CD14-positive monocyte (primary cell): ENCODE measurements at regions not wholly inside any gene's neighbourhood (a gene's known extent, or its start where the extent isn't known, plus 50 kb on each side); places are given as distances from the start of the nearest gene placed in this dataset.
"Not testable (repeated sequence)": the region's sequence is repeated elsewhere in the genome, so short reads cannot be mapped to it uniquely, and the experiment has no call there.

Experiments used
- DNase-seq, 3 donors: peaks; one replicate each; pipeline ENCODE4 v3.0.0-alpha.2; 2011 to 2022
- H2AFZ ChIP-seq: 2 replicates; pipeline ENCODE4 v1.6.0; 2012; ENCODE audit warnings: mild to moderate bottlenecking, low read depth, low read length, inconsistent platforms; ENCODE audit not compliant: insufficient read depth, poor library complexity, severe bottlenecking
- H3K27ac ChIP-seq, 2 donors: 1 replicate in 1 of 2; 2 replicates in 1 of 2; pipeline ENCODE4 v1.5.1; 2012 to 2013; ENCODE audit warnings: low read length in 2 of 2, control low read depth in 1 of 2, inconsistent platforms in 1 of 2, low read depth in 1 of 2, mild to moderate bottlenecking in 1 of 2
- H3K27me3 ChIP-seq, 2 donors: one replicate each; pipeline versions ENCODE4 v1.6.0 to v1.6.1; 2011 to 2013; ENCODE audit warnings: low read length in 2 of 2; ENCODE audit not compliant: control insufficient read depth in 2 of 2, insufficient read depth in 2 of 2
- H3K36me3 ChIP-seq, 2 donors: replicated peaks in 1 of 2; 1 replicate in 1 of 2; 2 replicates in 1 of 2; pipeline versions ENCODE4 v1.5.1 to v1.6.1; 2012 to 2013; ENCODE audit warnings: low read length in 2 of 2, control low read depth in 1 of 2, inconsistent platforms in 1 of 2, mild to moderate bottlenecking in 1 of 2; ENCODE audit not compliant: insufficient read depth in 2 of 2, control insufficient read depth in 1 of 2
- H3K4me1 ChIP-seq, 2 donors: 1 replicate in 1 of 2; 2 replicates in 1 of 2; pipeline versions ENCODE4 v1.5.1 to v1.6.1; 2012 to 2013; ENCODE audit warnings: low read length in 2 of 2, control low read depth in 1 of 2, inconsistent platforms in 1 of 2, mild to moderate bottlenecking in 1 of 2, moderate library complexity in 1 of 2; ENCODE audit not compliant: insufficient read depth in 2 of 2, control insufficient read depth in 1 of 2
- H3K4me2 ChIP-seq: replicated peaks from 2 replicates; pipeline ENCODE3; 2012; ENCODE audit warnings: low read length, moderate library complexity, mild to moderate bottlenecking; ENCODE audit not compliant: poor library complexity, severe bottlenecking; ENCODE audit errors: extremely low read depth
- H3K4me3 ChIP-seq, 3 experiments: fragments of 200-600 bp in 1 of 3; sonication (generic) in 1 of 3; replicated peaks in 1 of 3; 1 replicate in 2 of 3; 2 replicates in 1 of 3; pipeline ENCODE4 v1.5.1; 2011 to 2013; ENCODE audit warnings: low read length in 3 of 3, mild to moderate bottlenecking in 3 of 3, control low read depth in 2 of 3, low read depth in 2 of 3, inconsistent platforms in 1 of 3, moderate library complexity in 1 of 3
- H3K79me2 ChIP-seq: 2 replicates; pipeline ENCODE4 v1.6.0; 2012; ENCODE audit warnings: mild to moderate bottlenecking, control low read depth, inconsistent platforms, low read length, moderate library complexity; ENCODE audit not compliant: insufficient read depth
- H3K9ac ChIP-seq: 2 replicates; pipeline ENCODE4 v1.6.0; 2017; ENCODE audit warnings: low read length, mild to moderate bottlenecking; ENCODE audit not compliant: insufficient read depth, poor library complexity, severe bottlenecking
- H3K9me3 ChIP-seq, 2 donors: replicated peaks in 1 of 2; 1 replicate in 1 of 2; 2 replicates in 1 of 2; pipeline versions ENCODE4 v1.5.1 to v1.6.1; 2012 to 2013; ENCODE audit warnings: low read length in 2 of 2, control low read depth in 1 of 2; ENCODE audit not compliant: control insufficient read depth in 1 of 2, insufficient read depth in 1 of 2
- H4K20me1 ChIP-seq: 2 replicates; pipeline ENCODE4 v1.6.0; 2012; ENCODE audit warnings: mild to moderate bottlenecking, low read length, control low read depth, moderate library complexity; ENCODE audit not compliant: insufficient read depth
- H3K27ac Mint-ChIP-seq, 7 donors: one replicate each; pipeline ENCODE4 v1.8.0; 2020; ENCODE audit warnings: mild to moderate bottlenecking in 7 of 7, mixed read lengths in 7 of 7, moderate library complexity in 6 of 7, inconsistent platforms in 2 of 7
- H3K27me3 Mint-ChIP-seq, 3 donors: one replicate each; pipeline ENCODE4 v1.8.0; 2021 to 2022; ENCODE audit warnings: low read depth in 3 of 3, mild to moderate bottlenecking in 3 of 3, mixed read lengths in 3 of 3, moderate library complexity in 3 of 3, inconsistent platforms in 1 of 3
- H3K36me3 Mint-ChIP-seq, 2 donors: one replicate each; pipeline ENCODE4 v1.8.0; 2020; ENCODE audit warnings: mixed read lengths in 2 of 2, inconsistent platforms in 1 of 2, mild to moderate bottlenecking in 1 of 2
- H3K4me1 Mint-ChIP-seq: one replicate; pipeline ENCODE4 v1.8.0; 2020; ENCODE audit warnings: mild to moderate bottlenecking, mixed read lengths
- H3K4me3 Mint-ChIP-seq, 2 donors: one replicate each; pipeline ENCODE4 v1.8.0; 2020; ENCODE audit warnings: mild to moderate bottlenecking in 2 of 2, mixed read lengths in 2 of 2, moderate library complexity in 1 of 2
- H3K9me3 Mint-ChIP-seq, 7 donors: one replicate each; pipeline ENCODE4 v1.8.0; 2020 to 2022; ENCODE audit warnings: mixed read lengths in 7 of 7, mild to moderate bottlenecking in 6 of 7, moderate library complexity in 6 of 7, inconsistent platforms in 2 of 7
- WGBS: methylation state at CpG from one replicate; pipeline ENCODE4 v1.1.5; 2013; ENCODE audit warnings: missing lambda C conversion rate; ENCODE audit not compliant: insufficient coverage; 5-methylcytosine and 5-hydroxymethylcytosine counted together
- intact Hi-C, 2 donors: fragments of 100-400 bp; cut with micrococcal nuclease; formaldehyde crosslinking; loops; one replicate each; pipeline versions ENCODE4 v1.15.0 to v1.15.1; 2023
- TF ChIP-seq, protein P1 (sequence below): fragments of 200-600 bp; IDR thresholded peaks from one replicate; pipeline ENCODE4 v1.8.0; 2022; ENCODE audit warnings: antibody characterized with exemption, mild to moderate bottlenecking

DNA sequence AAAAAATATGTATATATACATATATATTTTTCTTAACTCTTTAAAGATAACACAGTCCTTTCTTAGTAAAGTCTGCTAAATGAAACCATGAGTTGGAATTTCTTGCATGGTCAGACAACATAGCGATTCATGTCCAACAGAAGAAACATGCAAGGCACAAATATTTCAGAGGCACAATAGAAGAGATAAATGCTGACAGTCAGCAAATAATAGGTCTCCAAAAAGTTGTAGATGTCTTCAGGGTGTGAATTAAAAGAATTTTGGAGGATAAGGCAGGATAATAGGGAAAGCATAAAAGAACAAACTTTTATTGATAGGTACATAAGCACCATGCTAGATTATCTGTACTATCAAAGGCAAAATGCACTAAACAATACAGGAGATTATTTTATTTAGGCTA lies 800.2 kb downstream of the PLCL1 start:
- Histone ChIP-seq H3K27ac (no peak overlapping the region), H3K4me3 (no peak overlapping the region), H3K9ac (no peak overlapping the region), H3K4me2 (no peak overlapping the region), H3K79me2 (no peaks in the 10 kb centered on the region), H3K4me1 (no peaks in the 10 kb centered on the region), H3K27me3 (no peaks in the 10 kb centered on the region), H4K20me1 (no peaks in the 10 kb centered on the region), H2AFZ (no peak overlapping the region), H3K9me3 (no peaks in the 10 kb centered on the region), H3K36me3 (no peaks in the 10 kb centered on the region)
- TF ChIP-seq, protein P1, sequence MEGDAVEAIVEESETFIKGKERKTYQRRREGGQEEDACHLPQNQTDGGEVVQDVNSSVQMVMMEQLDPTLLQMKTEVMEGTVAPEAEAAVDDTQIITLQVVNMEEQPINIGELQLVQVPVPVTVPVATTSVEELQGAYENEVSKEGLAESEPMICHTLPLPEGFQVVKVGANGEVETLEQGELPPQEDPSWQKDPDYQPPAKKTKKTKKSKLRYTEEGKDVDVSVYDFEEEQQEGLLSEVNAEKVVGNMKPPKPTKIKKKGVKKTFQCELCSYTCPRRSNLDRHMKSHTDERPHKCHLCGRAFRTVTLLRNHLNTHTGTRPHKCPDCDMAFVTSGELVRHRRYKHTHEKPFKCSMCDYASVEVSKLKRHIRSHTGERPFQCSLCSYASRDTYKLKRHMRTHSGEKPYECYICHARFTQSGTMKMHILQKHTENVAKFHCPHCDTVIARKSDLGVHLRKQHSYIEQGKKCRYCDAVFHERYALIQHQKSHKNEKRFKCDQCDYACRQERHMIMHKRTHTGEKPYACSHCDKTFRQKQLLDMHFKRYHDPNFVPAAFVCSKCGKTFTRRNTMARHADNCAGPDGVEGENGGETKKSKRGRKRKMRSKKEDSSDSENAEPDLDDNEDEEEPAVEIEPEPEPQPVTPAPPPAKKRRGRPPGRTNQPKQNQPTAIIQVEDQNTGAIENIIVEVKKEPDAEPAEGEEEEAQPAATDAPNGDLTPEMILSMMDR: no peak
- DNase-seq: no peak
- Mint-ChIP-seq H3K27me3 (peaks cover 0 to under 1% (median 0%) of the 10 kb centered on the region in 3 donors), H3K4me3 (no peak overlapping the region), H3K36me3 (no peaks in the 10 kb centered on the region), H3K9me3 (peaks cover 0 to 3% (median 2%) of the 10 kb centered on the region in 7 donors), H3K27ac (no peak overlapping the region), H3K4me1 (no peaks in the 10 kb centered on the region)
- 100% methylated on average over 1 of the region's 1 CpG for WGBS
- intact Hi-C loops: no loop called here

DNA sequence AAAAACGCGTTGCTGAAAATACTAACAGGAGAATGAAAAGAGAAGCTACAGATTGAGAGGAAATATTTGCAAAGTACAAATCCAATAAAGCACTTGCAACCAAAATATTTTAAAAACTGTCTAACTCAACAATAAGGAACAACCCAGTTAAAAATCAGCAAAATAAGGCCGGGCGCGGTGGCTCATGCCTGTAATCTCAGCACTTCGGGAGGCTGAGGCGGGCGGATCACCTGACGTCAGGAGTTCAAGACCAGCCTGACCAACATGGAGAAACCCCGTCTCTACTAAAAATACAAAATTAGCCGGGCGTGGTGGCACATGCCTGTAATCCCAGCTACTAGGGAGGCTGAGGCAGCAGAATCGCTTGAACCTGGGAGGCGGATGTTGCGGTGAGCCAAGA lies 798.6 kb downstream of the PLCL1 start:
- H3K4me3 ChIP-seq, H4K20me1 ChIP-seq, H3K36me3 Mint-ChIP-seq, intact Hi-C loops, H3K36me3 ChIP-seq, H2AFZ ChIP-seq, H3K27me3 ChIP-seq, H3K9me3 ChIP-seq, H3K4me2 ChIP-seq, H3K27me3 Mint-ChIP-seq, H3K4me3 Mint-ChIP-seq, H3K27ac Mint-ChIP-seq, H3K9ac ChIP-seq, H3K27ac ChIP-seq, H3K4me1 ChIP-seq, DNase-seq, H3K4me1 Mint-ChIP-seq, H3K9me3 Mint-ChIP-seq, H3K79me2 ChIP-seq: not testable (repeated sequence)
- 97% methylated on average over 10 of the region's 15 CpGs for WGBS
